MCF 10A (cell line): ENCODE measurements at regions not wholly inside any gene's neighbourhood (a gene's known extent, or its start where the extent isn't known, plus 50 kb on each side); places are given as distances from the start of the nearest gene placed in this dataset.
A peak's percentile ranks its signal among the peaks of the same experiment; 100 is the strongest.

ENCODE experiments used
- BruUV-seq: library from RNA; stranded (reverse); fragments of 400-500 nt; replicated peaks from 2 replicates; lab custom pipeline; 2021; lab: Mats Ljungman, UMichigan
- CTCF ChIA-PET: fragments of 300-600 bp; sonication (Branson Sonifier 250); formaldehyde crosslinking; extraction: SDS; loops from one replicate; lab custom pipeline; 2021; ENCODE audit warnings: antibody characterized with exemption, inconsistent platforms; lab: Yijun Ruan, JAX
- POLR2A ChIA-PET: fragments of 300-600, 350-650 bp; sonication (Branson Sonifier 250); formaldehyde crosslinking; extraction: SDS; loops from one replicate; lab custom pipeline; 2020; ENCODE audit warnings: antibody characterized with exemption, inconsistent platforms; lab: Yijun Ruan, JAX
- DNase-seq: peaks from one replicate; pipeline ENCODE4 v3.0.0-alpha.2; 2018; ENCODE audit not compliant: unreplicated experiment
- H3K27ac Mint-ChIP-seq: one replicate; pipeline ENCODE4 v1.8.0; 2022; ENCODE audit warnings: mild to moderate bottlenecking, low read depth, mixed read lengths; ENCODE audit not compliant: unreplicated experiment
- H3K27me3 Mint-ChIP-seq: one replicate; pipeline ENCODE4 v1.8.0; 2022; ENCODE audit warnings: mixed read lengths; ENCODE audit not compliant: insufficient read depth, unreplicated experiment
- H3K36me3 Mint-ChIP-seq: one replicate; pipeline ENCODE4 v1.8.0; 2022; ENCODE audit warnings: mild to moderate bottlenecking, moderate library complexity, mixed read lengths; ENCODE audit not compliant: insufficient read depth, unreplicated experiment
- H3K4me1 Mint-ChIP-seq: one replicate; pipeline ENCODE4 v1.8.0; 2022; ENCODE audit warnings: mixed read lengths; ENCODE audit not compliant: insufficient read depth, unreplicated experiment
- H3K4me3 Mint-ChIP-seq: one replicate; pipeline ENCODE4 v1.8.0; 2022; ENCODE audit warnings: mild to moderate bottlenecking, moderate library complexity, mixed read lengths; ENCODE audit not compliant: unreplicated experiment
- H3K9me3 Mint-ChIP-seq: one replicate; pipeline ENCODE4 v1.8.0; 2022; ENCODE audit warnings: mixed read lengths; ENCODE audit not compliant: unreplicated experiment
- intact Hi-C: fragments of 100-400 bp; cut with micrococcal nuclease; formaldehyde crosslinking; loops from 2 replicates; pipeline ENCODE4 v1.14.1; 2022
- TF ChIP-seq, protein P1 (sequence below): fragments of 200-600 bp; IDR thresholded peaks from one replicate; pipeline ENCODE4 v1.8.0; 2022; ENCODE audit warnings: antibody characterized with exemption, mild to moderate bottlenecking; ENCODE audit not compliant: unreplicated experiment

DNA sequence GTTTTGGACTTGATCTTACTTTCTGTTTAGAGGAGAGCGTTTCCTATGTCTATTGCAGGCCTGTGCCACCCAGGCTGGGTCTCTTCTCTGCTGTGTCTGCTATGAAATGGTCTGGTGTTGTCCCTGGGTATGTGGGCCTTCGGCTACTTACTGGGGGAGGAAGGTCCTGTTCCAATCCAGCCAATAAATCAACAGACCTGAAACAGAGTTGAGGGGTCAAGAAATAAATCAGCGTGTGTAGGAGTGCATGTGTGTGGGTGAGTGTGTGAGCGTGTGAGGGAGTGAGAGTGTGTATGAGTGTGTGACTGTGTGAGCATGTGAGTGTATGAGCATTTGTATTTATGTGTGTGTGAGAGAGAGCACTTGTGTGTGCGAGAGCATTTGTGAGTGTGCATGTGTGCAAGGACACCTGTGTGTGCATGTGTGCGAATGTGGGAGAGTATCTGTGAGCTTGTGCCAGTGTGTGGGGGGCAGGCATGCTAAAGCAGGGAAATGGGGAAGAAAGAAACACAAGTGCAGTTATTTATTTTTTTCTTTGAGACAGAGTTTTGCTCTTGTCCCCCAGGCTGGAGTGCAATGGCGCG lies 86.3 kb upstream of the PMEPA1 start:
- no peaks in the 10 kb centered on the region for H3K9me3 Mint-ChIP-seq
- no peak overlapping the region for H3K27ac Mint-ChIP-seq

GRCh38 chr20:57795342-57795697 lies 85.5 kb upstream of the PMEPA1 start:
- Mint-ChIP-seq H3K27me3 (peaks cover 16% of the 10 kb centered on the region), H3K27ac (no peak overlapping the region), H3K9me3 (no peaks in the 10 kb centered on the region), H3K4me1 (peaks cover 10% of the 10 kb centered on the region), H3K4me3 (no peak overlapping the region), H3K36me3 (no peaks in the 10 kb centered on the region)
- peak; percentile 13 for DNase-seq
- ChIA-PET POLR2A (no interaction called here), CTCF (no interaction called here)
- no TSS peak for BruUV-seq
- TF ChIP-seq, protein P1, sequence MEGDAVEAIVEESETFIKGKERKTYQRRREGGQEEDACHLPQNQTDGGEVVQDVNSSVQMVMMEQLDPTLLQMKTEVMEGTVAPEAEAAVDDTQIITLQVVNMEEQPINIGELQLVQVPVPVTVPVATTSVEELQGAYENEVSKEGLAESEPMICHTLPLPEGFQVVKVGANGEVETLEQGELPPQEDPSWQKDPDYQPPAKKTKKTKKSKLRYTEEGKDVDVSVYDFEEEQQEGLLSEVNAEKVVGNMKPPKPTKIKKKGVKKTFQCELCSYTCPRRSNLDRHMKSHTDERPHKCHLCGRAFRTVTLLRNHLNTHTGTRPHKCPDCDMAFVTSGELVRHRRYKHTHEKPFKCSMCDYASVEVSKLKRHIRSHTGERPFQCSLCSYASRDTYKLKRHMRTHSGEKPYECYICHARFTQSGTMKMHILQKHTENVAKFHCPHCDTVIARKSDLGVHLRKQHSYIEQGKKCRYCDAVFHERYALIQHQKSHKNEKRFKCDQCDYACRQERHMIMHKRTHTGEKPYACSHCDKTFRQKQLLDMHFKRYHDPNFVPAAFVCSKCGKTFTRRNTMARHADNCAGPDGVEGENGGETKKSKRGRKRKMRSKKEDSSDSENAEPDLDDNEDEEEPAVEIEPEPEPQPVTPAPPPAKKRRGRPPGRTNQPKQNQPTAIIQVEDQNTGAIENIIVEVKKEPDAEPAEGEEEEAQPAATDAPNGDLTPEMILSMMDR: no peak
- intact Hi-C loops: no loop called here

More for the DNA sequence above, 86.3 kb upstream of the PMEPA1 start:
- peaks cover 10% of the 10 kb centered on the region for H3K4me1 Mint-ChIP-seq
- CTCF ChIA-PET: interaction anchor here (0.8 kb wide), 1 partner anchor 32 kb away, joined by 5 read pairs; no protein-coding TSS in a partner anchor
- DNase-seq: no peak
- no peaks in the 10 kb centered on the region for H3K36me3 Mint-ChIP-seq
- BruUV-seq: no TSS peak
- intact Hi-C loops: no loop called here
- peaks cover 16% of the 10 kb centered on the region for H3K27me3 Mint-ChIP-seq
- POLR2A ChIA-PET: no interaction called here
- TF ChIP-seq, protein P1: no peak
- no peak overlapping the region for H3K4me3 Mint-ChIP-seq

DNA sequence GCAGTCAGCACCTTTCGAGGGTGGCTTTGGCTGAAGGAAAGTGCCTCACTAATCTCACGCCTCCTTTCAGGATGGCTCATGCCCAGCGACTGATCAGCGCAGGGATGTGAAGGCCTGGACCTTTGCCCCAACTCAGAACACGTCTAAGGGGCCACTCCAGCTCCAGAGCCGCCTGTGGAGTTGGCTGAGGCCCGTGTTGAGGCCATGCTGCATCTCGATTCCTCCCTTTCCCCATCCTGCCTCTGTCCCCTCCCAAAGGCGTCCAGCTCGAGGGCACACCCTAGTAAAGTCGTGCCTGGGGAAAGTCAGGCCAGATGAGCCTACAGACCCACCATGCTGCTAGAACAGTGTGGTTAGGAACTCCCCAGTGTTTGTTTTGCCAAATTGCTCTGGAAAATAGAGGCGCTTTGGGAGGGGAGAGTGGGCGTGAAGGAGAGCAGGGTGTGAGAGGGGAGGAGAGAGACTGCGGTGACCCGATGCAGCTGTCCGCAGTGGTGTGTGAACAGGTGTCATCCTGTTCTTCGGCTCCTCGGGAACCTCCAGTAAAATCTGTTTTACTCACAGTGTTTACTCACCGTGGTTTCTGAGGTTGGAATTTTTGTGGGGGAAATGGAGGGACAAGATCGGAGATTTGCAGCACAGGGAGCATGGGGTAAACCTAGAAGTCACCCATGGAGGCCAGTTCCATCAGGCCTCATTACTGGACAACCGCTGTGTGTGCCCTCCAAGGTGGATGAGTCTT lies 85.0 kb upstream of the PMEPA1 start:
- DNase-seq: no peak
- no peak overlapping the region for H3K27ac Mint-ChIP-seq
- no peaks in the 10 kb centered on the region for H3K36me3 Mint-ChIP-seq
- peaks cover 10% of the 10 kb centered on the region for H3K4me1 Mint-ChIP-seq
- ChIA-PET CTCF (interaction anchor here (0.5 to 1.2 kb wide), 2 partner anchors 101 to 279 kb away, joined by 3 to 4 read pairs; no protein-coding TSS in a partner anchor), POLR2A (no interaction called here)
- TF ChIP-seq, protein P1: no peak
- no TSS peak for BruUV-seq
- intact Hi-C loops: no loop called here
- H3K4me3 Mint-ChIP-seq: no peak overlapping the region
- peaks cover 17% of the 10 kb centered on the region for H3K27me3 Mint-ChIP-seq
- H3K9me3 Mint-ChIP-seq: no peaks in the 10 kb centered on the region

DNA sequence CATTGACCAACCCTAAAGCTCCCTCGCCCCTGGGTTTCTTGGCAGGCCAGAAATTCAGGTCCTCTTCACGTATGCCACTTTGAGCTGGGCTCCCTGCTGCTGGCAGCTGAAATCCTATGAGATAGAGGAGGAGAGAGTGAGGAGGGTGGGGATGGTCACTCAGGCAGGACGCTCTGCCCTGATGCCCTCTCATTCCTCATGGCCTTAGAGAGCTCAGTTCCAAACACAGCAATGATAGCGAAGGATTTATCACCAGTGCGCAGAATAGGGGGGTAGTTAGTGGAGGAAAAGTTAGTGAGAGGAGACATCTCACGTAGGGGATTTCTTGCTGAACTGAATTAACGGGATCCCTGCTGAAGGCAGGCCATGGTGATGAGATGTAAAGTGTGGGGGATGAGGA lies 84.2 kb upstream of the PMEPA1 start:
- no TSS peak for BruUV-seq
- no peak overlapping the region for H3K27ac Mint-ChIP-seq
- H3K4me1 Mint-ChIP-seq: peaks cover 10% of the 10 kb centered on the region
- peaks cover 17% of the 10 kb centered on the region for H3K27me3 Mint-ChIP-seq
- no peaks in the 10 kb centered on the region for H3K36me3 Mint-ChIP-seq
- DNase-seq: no peak
- intact Hi-C loops: no loop called here
- CTCF ChIA-PET: interaction anchor here (0.5 to 1.2 kb wide), 3 partner anchors 100 to 415 kb away, joined by 3 to 4 read pairs (median 3); no protein-coding TSS in a partner anchor
- no peaks in the 10 kb centered on the region for H3K9me3 Mint-ChIP-seq
- TF ChIP-seq, protein P1: no peak
- POLR2A ChIA-PET: interaction anchor here (0.6 kb wide), 1 partner anchor 83 kb away, joined by 3 read pairs; no protein-coding TSS in a partner anchor
- no peak overlapping the region for H3K4me3 Mint-ChIP-seq
